Ishikawa (cell line): ENCODE measurements at regions not wholly inside any gene's neighbourhood (a gene's known extent, or its start where the extent isn't known, plus 50 kb on each side); places are given as distances from the start of the nearest gene placed in this dataset.

Experiments
- CEBPB ChIP-seq: IDR thresholded peaks from 2 replicates; pipeline ENCODE4 v1.6.1; 2012
- EGR1 ChIP-seq: IDR thresholded peaks from 2 replicates; pipeline ENCODE4 v1.6.1; 2012
- EP300 ChIP-seq: IDR thresholded peaks from 2 replicates; pipeline ENCODE4 v1.6.1; 2012; ENCODE audit warnings: borderline replicate concordance
- FOXM1 ChIP-seq: IDR thresholded peaks from 2 replicates; pipeline ENCODE4 v1.6.1; 2012; ENCODE audit warnings: low read depth, borderline replicate concordance
- NFIC ChIP-seq: IDR thresholded peaks from 2 replicates; pipeline ENCODE4 v1.6.1; 2012
- RAD21 ChIP-seq: IDR thresholded peaks from 2 replicates; pipeline ENCODE4 v1.6.1; 2012; ENCODE audit warnings: low read depth
- TAF1 ChIP-seq: IDR thresholded peaks from 2 replicates; pipeline ENCODE4 v1.6.1; 2012; ENCODE audit warnings: low read depth, mild to moderate bottlenecking
- TEAD4 ChIP-seq: IDR thresholded peaks from 2 replicates; pipeline ENCODE4 v1.6.1; 2012
- TF ChIP-seq, protein P1 (sequence below): IDR thresholded peaks from 2 replicates; pipeline ENCODE4 v1.6.1; 2012
- TF ChIP-seq, protein P2 (sequence below): IDR thresholded peaks from 2 replicates; pipeline ENCODE4 v1.6.1; 2012
- TF ChIP-seq, protein P3 (sequence below): IDR thresholded peaks from 2 replicates; pipeline ENCODE4 v1.6.1; 2012; ENCODE audit warnings: low read depth, mild to moderate bottlenecking

DNA sequence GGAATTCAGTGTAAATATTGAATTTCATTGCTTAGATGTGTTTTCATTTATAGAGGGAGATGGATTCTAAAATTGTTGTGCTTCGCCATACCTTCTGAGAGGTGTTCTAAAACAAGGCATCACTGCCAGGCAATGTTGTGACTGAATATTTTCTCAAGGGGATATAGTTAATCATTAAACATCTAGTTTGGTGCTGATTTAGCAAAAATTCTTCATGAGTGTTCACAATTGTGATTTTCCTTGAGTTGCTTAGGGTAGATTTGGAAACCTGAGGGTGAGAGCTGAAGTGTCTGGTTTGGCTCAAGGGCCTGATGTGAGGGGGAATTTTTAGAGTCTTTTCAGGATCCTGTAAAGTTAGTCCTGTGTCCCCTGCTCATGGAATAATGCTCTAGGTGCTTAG, 104.5 kb downstream of the MAT2B start:
- no peak for TF ChIP-seq RAD21
- TF ChIP-seq EP300 = no peak
- no peak for TF ChIP-seq EGR1
- no peak for TF ChIP-seq FOXM1
- TF ChIP-seq TEAD4 = no peak
- no peak for TF ChIP-seq TAF1
- TF ChIP-seq, protein P1, sequence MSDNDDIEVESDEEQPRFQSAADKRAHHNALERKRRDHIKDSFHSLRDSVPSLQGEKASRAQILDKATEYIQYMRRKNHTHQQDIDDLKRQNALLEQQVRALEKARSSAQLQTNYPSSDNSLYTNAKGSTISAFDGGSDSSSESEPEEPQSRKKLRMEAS = no peak
- TF ChIP-seq, protein P2, sequence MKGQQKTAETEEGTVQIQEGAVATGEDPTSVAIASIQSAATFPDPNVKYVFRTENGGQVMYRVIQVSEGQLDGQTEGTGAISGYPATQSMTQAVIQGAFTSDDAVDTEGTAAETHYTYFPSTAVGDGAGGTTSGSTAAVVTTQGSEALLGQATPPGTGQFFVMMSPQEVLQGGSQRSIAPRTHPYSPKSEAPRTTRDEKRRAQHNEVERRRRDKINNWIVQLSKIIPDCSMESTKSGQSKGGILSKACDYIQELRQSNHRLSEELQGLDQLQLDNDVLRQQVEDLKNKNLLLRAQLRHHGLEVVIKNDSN = no peak
- TF ChIP-seq, protein P3, sequence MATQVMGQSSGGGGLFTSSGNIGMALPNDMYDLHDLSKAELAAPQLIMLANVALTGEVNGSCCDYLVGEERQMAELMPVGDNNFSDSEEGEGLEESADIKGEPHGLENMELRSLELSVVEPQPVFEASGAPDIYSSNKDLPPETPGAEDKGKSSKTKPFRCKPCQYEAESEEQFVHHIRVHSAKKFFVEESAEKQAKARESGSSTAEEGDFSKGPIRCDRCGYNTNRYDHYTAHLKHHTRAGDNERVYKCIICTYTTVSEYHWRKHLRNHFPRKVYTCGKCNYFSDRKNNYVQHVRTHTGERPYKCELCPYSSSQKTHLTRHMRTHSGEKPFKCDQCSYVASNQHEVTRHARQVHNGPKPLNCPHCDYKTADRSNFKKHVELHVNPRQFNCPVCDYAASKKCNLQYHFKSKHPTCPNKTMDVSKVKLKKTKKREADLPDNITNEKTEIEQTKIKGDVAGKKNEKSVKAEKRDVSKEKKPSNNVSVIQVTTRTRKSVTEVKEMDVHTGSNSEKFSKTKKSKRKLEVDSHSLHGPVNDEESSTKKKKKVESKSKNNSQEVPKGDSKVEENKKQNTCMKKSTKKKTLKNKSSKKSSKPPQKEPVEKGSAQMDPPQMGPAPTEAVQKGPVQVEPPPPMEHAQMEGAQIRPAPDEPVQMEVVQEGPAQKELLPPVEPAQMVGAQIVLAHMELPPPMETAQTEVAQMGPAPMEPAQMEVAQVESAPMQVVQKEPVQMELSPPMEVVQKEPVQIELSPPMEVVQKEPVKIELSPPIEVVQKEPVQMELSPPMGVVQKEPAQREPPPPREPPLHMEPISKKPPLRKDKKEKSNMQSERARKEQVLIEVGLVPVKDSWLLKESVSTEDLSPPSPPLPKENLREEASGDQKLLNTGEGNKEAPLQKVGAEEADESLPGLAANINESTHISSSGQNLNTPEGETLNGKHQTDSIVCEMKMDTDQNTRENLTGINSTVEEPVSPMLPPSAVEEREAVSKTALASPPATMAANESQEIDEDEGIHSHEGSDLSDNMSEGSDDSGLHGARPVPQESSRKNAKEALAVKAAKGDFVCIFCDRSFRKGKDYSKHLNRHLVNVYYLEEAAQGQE = no peak
- TF ChIP-seq NFIC = no peak
- no peak for TF ChIP-seq CEBPB
